GM18868 (cell line): ENCODE measurements at regions not wholly inside any gene's neighbourhood (a gene's known extent, or its start where the extent isn't known, plus 50 kb on each side); places are given as distances from the start of the nearest gene placed in this dataset.

Experiments used
- ATAC-seq: cut with Tn5 transposase; IDR thresholded peaks from one replicate; pipeline ENCODE4 v1.9.1; 2021; ENCODE audit warnings: mild to moderate bottlenecking, moderate library complexity; ENCODE audit not compliant: unreplicated experiment

DNA sequence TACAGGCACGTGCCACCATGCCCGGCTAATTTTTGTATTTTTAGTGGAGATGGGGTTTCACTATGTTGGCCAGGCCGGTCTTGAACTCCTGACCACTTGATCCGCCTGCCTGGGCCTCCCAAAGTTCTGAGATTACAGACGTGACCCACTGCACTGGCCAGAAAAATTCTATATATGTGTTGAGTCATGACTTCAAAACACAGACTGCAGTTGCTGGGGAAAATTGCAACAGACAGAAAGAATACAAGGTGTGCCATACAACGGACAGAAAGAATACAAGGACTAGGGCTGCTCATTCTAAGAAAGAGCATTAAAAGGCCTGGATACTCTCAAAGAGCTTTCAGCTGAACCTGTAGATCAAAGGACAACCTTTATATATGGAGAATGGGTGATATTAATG lies 109.6 kb upstream of the ACSL4 start:
- no peak for ATAC-seq

DNA sequence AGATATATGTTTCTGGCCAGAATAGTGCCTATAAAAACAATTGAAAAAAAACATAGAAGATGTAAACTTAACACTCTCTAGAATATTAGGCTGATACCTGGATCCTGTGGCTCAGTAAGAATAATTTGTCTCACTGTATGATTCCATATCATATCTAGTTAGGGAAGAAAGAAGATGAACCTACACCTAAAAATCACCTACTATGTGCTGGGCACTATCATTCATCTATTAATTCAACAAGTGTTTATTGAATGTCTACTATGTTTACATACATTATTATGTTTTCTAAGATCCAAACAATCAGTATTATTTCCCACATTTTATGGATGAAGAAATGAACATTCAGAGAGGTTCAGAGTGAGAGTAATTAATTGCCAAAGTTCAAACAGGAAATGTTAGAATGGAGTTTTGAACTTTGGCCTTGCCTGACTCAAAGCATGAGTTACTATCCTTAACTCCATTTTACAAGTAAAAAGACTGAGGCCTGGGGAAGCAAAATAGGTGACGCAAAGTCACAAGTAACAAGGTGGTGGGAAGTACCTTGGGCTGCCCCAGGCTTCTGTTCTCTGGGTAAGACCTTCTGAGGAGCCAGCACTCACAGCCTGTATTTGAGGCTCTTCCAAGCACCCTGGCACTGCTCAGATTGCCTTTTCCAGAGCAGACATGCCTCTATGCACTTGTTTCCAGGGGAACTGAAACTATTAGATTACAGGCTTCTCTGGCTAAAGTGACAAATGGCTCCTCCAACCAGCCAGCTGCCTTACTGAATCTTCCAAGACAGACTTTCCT lies 111.1 kb upstream of the ACSL4 start:
- ATAC-seq, result peak; percentile 84

DNA sequence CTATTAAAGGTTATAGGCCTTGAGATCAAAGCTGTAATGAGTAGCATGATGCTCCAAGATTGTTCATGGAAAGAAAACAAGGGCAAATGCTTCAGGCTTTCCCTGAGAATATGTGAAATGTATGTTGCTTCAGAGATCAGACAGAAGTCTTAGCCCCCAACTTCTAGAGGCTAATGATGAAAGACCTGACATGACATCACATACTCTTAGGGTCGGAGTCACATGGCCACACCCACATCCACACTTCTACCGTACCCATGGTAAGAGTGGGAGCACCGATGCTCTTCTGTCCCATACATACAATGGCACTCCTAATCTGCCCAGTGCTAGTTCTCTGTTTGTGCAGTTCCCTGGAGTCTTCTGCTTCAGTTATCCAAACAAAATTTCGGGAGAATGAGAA lies 111.9 kb upstream of the ACSL4 start:
- ATAC-seq, result no peak

GRCh38 chrX:109845996-109846395 lies 112.9 kb upstream of the ACSL4 start:
- ATAC-seq, result no peak

- ATAC-seq, result no peak
Observed at GRCh38 chrX:109847257-109848187, 114.5 kb upstream of the ACSL4 start.

- ATAC-seq, result no peak
Observed at GRCh38 chrX:109848461-109849050, 115.5 kb upstream of the ACSL4 start.

GRCh38 chrX:109854096-109854495 lies 121.0 kb upstream of the ACSL4 start:
- ATAC-seq, result no peak

DNA sequence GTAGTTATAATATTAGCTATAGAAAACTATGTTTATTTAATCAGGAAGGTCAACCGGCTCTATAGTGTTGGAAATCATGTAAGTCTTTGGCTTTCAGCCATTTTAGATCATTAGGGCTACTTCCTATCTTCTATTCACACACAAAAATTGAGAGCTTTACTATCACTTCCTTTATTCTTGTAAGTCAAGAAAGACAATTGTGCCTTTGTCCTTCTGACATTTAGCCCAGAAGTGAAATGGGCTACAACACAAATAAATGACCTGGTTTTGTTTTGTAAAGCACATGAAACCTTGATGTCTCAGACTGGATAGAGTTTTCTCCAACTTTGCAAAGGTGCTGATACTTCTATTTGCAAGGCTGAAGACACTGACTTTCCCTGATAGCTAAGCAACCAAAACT lies 122.4 kb upstream of the ACSL4 start:
- ATAC-seq, result peak; percentile 77

- ATAC-seq, result no peak
Observed at GRCh38 chrX:109856974-109857373, 123.9 kb upstream of the ACSL4 start.

DNA sequence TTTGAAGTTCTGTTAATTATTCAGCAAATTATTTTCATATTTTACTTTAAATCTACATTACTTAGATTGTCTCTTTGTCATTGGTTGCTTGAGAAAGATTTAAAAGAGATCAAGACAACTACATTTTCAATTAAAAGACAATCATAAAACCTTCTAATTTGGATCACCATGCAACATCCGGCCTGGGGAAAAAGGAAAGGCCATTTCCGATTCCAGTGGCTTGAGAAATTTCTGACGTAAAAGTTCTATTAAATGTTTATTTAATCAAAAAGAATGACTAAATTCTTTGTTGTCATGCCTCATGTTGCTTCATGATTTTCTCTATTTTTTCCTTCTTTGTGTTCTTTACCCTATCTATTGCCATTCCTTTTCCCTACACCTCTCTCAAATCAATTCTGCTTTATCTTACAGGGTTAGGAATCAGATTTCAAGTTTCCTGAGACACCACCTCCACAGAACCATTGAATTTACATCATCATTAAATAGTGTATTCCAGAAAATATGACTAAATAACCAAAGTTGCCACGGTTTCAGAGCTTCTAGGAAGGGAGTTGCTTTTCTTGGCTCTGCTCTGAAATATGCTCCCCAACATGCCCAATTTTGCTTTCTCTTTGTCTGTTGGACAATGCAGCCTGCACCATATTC lies 124.6 kb upstream of the ACSL4 start:
- no peak for ATAC-seq

DNA sequence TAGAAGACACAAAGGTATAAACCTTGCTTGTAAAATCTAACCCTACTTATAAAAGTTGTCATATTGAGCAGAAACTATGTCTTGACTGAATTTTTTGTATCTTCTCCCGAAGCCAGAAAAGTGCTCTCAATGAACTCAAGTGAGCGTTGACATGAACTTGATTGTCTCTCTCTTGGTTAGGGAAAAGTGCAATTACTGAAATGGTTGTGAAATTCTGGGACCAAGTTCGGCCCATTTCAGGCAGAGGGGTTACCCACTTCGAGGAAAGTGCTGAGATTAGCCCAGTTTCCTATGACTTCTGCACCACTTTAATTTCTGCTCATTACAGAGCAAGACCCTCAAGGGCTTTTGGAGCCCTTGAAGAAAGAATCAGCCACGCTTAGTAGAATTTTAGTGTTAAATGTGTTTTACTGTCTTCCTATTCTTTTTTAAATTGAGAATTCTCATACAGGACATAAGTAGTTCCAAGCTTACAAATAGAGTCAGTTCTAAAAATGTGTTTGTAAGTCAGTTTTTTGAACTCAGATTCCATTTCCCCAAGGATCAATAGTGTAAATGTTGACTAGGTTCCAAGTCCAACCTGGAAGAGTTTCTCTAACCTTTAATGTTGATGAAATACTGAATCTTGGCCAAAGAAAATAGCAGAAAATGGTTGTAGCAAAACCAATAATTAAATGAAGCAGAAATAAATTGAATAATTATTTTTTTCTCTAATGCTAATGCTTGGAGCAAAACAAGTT lies 125.7 kb upstream of the ACSL4 start:
- no peak for ATAC-seq

- ATAC-seq, result no peak
Observed at GRCh38 chrX:109859651-109860050, 126.6 kb upstream of the ACSL4 start.

GRCh38 chrX:109862433-109862832 lies 129.4 kb upstream of the ACSL4 start:
- no peak for ATAC-seq

GRCh38 chrX:109863811-109864210 lies 130.8 kb upstream of the ACSL4 start:
- no peak for ATAC-seq

GRCh38 chrX:109871121-109871888 lies 131.6 kb upstream of the TMEM164 start:
- ATAC-seq, result no peak

GRCh38 chrX:109872021-109872732 lies 130.7 kb upstream of the TMEM164 start:
- ATAC-seq, result no peak

DNA sequence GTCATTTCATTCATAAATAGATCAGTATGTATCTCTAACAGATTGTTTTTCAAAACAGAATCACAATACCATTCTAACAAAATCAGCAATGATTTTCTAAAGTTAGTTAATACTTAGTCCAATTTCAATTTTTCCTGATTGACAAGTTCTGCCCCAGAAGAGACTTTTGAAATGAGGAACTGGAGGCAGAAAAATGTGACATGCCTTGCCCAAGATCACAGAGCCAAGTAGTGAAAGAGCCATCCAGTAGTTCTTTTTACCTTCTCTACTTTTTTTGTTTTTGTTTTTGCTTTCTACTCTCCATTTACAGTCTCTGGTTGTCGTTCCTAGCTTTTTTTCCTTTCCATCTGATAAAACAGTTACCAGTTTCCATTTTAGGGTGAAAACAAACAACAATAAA lies 129.3 kb upstream of the TMEM164 start:
- ATAC-seq, result no peak

GRCh38 chrX:109873983-109874382 lies 128.9 kb upstream of the TMEM164 start:
- ATAC-seq, result no peak

- ATAC-seq, result no peak
Observed at GRCh38 chrX:109874548-109874947, 128.4 kb upstream of the TMEM164 start.
